ENCODE measurements at regions not wholly inside any gene's neighbourhood (a gene's known extent, or its start where the extent isn't known, plus 50 kb on each side); places are given as distances from the start of the nearest gene placed in this dataset.

DNA sequence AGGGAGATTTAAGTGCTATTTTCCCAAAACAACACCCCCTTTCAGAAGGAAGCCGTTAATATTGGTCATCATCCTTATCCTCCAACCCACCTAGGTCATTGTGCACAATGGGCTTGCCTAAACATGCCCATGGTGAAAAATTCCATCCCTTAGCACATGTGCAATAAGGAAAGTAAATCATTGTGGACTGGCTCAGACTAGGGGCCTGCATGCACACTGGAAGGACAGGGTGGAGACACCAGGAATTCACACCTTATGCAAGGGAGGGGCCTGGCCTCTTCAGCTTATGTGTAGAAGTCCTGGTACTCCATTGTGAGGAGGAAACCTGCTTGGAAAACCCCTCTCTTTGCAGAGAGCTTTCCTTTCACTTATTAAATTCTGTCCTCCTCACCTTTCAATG lies 311.4 kb upstream of the NDST4 start:
- DNase-seq = no peak
- Histone ChIP-seq H4K8ac (replicated peaks; ENCODE audit: insufficient read length, low read depth, low read length) (no peak overlapping the region), H3K14ac (ENCODE audit: insufficient read depth, low read length) (no peak overlapping the region), H2BK20ac (ENCODE audit: low read depth, low read length, poor library complexity, severe bottlenecking) (no peak overlapping the region), H3K4ac (ENCODE audit: low read depth, low read length) (no peak overlapping the region), H3K4me1 (ENCODE audit: insufficient read depth, low read length) (no peaks in the 10 kb centered on the region), H3K79me2 (ENCODE audit: insufficient read depth, low read length) (no peaks in the 10 kb centered on the region), H2BK5ac (ENCODE audit: insufficient read length, low read length) (no peak overlapping the region), H4K20me1 (ENCODE audit: control insufficient read depth, insufficient read depth, insufficient read length) (no peaks in the 10 kb centered on the region), H2BK15ac (ENCODE audit: low read depth, low read length) (no peak overlapping the region), H4K91ac (ENCODE audit: insufficient read length, low read depth, low read length) (no peak overlapping the region), H3K56ac (ENCODE audit: insufficient read length, low read depth, low read length) (no peak overlapping the region), H2AFZ (ENCODE audit: low read length) (no peak overlapping the region), H3K9ac (ENCODE audit: extremely low read depth, insufficient read length, low read length) (no peak overlapping the region), H3K23ac (ENCODE audit: insufficient read length, low read depth, low read length) (no peak overlapping the region), H3K79me1 (ENCODE audit: insufficient read depth, low read depth, low read length, poor library complexity, severe bottlenecking) (no peaks in the 10 kb centered on the region), H3T11ph (ENCODE audit: low read length) (no peak overlapping the region), H2AK5ac (ENCODE audit: insufficient read length, low read length) (no peak overlapping the region), H3K9me3 (ENCODE audit: control insufficient read depth, low read depth, low read length) (peaks cover 2% of the 10 kb centered on the region), H2BK120ac (ENCODE audit: low read depth, low read length, poor library complexity, severe bottlenecking) (no peak overlapping the region), H3K18ac (ENCODE audit: insufficient read length, low read depth, low read length) (no peak overlapping the region), H3K27me3 (ENCODE audit: insufficient read depth, low read length) (no peaks in the 10 kb centered on the region), H2BK12ac (ENCODE audit: insufficient read length, low read depth, low read length) (no peak overlapping the region), H4K5ac (ENCODE audit: insufficient read length, low read depth, low read length) (no peak overlapping the region), H3K27ac (ENCODE audit: insufficient read length, low read depth, low read length) (no peak overlapping the region), H3K4me2 (ENCODE audit: insufficient read depth, insufficient read length, low read length) (no peak overlapping the region), H3K23me2 (ENCODE audit: insufficient read length, low read depth, low read length, poor library complexity, severe bottlenecking) (no peaks in the 10 kb centered on the region)
- H3K4me1 Mint-ChIP-seq = peaks cover 0 to 5% of the 10 kb centered on the region in 2 experiments; a peak in 3 of 4 replicates
- no peak overlapping the region for H3K27ac Mint-ChIP-seq
- H3K4me3 Mint-ChIP-seq = no peak overlapping the region
- H3K36me3 Mint-ChIP-seq (ENCODE audit: insufficient read depth in 1 of 3, low read depth in 3 of 3) = peaks cover 13 to 34% (median 16%) of the 10 kb centered on the region in 3 experiments
- TF ChIP-seq, protein P1, sequence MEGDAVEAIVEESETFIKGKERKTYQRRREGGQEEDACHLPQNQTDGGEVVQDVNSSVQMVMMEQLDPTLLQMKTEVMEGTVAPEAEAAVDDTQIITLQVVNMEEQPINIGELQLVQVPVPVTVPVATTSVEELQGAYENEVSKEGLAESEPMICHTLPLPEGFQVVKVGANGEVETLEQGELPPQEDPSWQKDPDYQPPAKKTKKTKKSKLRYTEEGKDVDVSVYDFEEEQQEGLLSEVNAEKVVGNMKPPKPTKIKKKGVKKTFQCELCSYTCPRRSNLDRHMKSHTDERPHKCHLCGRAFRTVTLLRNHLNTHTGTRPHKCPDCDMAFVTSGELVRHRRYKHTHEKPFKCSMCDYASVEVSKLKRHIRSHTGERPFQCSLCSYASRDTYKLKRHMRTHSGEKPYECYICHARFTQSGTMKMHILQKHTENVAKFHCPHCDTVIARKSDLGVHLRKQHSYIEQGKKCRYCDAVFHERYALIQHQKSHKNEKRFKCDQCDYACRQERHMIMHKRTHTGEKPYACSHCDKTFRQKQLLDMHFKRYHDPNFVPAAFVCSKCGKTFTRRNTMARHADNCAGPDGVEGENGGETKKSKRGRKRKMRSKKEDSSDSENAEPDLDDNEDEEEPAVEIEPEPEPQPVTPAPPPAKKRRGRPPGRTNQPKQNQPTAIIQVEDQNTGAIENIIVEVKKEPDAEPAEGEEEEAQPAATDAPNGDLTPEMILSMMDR (conservative IDR thresholded peaks at IDR 0.05) = no peak
- H3K9me3 Mint-ChIP-seq = peaks cover 21 to 31% of the 10 kb centered on the region in 2 experiments
- H3K27me3 Mint-ChIP-seq (ENCODE audit: low read depth) = no peaks in the 10 kb centered on the region
- no CpG with 5 or more reads among the region's 1 CpG for WGBS (ENCODE audit: extremely low coverage, insufficient read length, low lambda C conversion rate)
